CD4-positive, alpha-beta T cell (primary cell): ENCODE measurements at regions not wholly inside any gene's neighbourhood (a gene's known extent, or its start where the extent isn't known, plus 50 kb on each side); places are given as distances from the start of the nearest gene placed in this dataset.

Experiments used
- ATAC-seq: fragments of 200-7000 bp; cut with Tn5 transposase; one replicate; pipeline ENCODE4 v1.10.0; 2022; ENCODE audit warnings: mild to moderate bottlenecking; ENCODE audit not compliant: poor library complexity
- CTCF ChIA-PET: fragments of 350-600 bp; sonication (Branson Sonifier 250); formaldehyde crosslinking; loops from one replicate; lab custom pipeline; 2021; ENCODE audit warnings: antibody characterized with exemption, inconsistent platforms; lab: Charles Lee
- POLR2A ChIA-PET: fragments of 350-600 bp; sonication (Branson Sonifier 250); formaldehyde crosslinking; loops from one replicate; lab custom pipeline; 2021; ENCODE audit warnings: antibody characterized with exemption, inconsistent platforms; lab: Charles Lee
- DNase-seq, 14 experiments: peaks; one replicate each; pipeline ENCODE4 v3.0.0-alpha.2; 2013 to 2020; ENCODE audit warnings: mixed read lengths in 2 of 14
- H3K27ac ChIP-seq, 2 donors: one replicate each; pipeline versions ENCODE4 v1.5.1 to v1.7.0; 2013; ENCODE audit warnings: low read length in 2 of 2, low read depth in 1 of 2, mild to moderate bottlenecking in 1 of 2
- H3K27me3 ChIP-seq, 2 experiments: 1 replicate in 1 of 2; 2 replicates in 1 of 2; pipeline versions ENCODE4 v1.6.1 to v1.7.0; 2013; ENCODE audit warnings: low read length in 2 of 2, control low read depth in 1 of 2, mild to moderate bottlenecking in 1 of 2, moderate library complexity in 1 of 2; ENCODE audit not compliant: insufficient read depth in 2 of 2, control insufficient read depth in 1 of 2
- H3K36me3 ChIP-seq: one replicate; pipeline ENCODE4 v1.6.1; 2013; ENCODE audit warnings: low read length, control low read depth; ENCODE audit not compliant: insufficient read depth
- H3K4me1 ChIP-seq: one replicate; pipeline ENCODE4 v1.6.1; 2013; ENCODE audit warnings: low read length, control low read depth; ENCODE audit not compliant: insufficient read depth
- H3K4me3 ChIP-seq: one replicate; pipeline ENCODE4 v1.5.1; 2013; ENCODE audit warnings: mild to moderate bottlenecking, low read length, moderate library complexity
- H3K9me3 ChIP-seq, 2 experiments: 1 replicate in 1 of 2; 2 replicates in 1 of 2; pipeline versions ENCODE4 v1.6.1 to v1.7.0; 2013; ENCODE audit warnings: low read length in 2 of 2, mild to moderate bottlenecking in 2 of 2, control low read depth in 1 of 2, moderate library complexity in 1 of 2; ENCODE audit not compliant: control insufficient read depth in 1 of 2, insufficient read depth in 1 of 2
- H3K27ac Mint-ChIP-seq: one replicate; pipeline ENCODE4 v1.8.0; 2020; ENCODE audit warnings: mixed read lengths
- H3K27me3 Mint-ChIP-seq: one replicate; pipeline ENCODE4 v1.8.0; 2021; ENCODE audit warnings: mixed read lengths
- H3K36me3 Mint-ChIP-seq: one replicate; pipeline ENCODE4 v1.8.0; 2021; ENCODE audit warnings: low read depth, mixed read lengths
- H3K4me1 Mint-ChIP-seq: one replicate; pipeline ENCODE4 v1.8.0; 2021; ENCODE audit warnings: low read depth, mixed read lengths
- H3K4me3 Mint-ChIP-seq: one replicate; pipeline ENCODE4 v1.8.0; 2020; ENCODE audit warnings: mild to moderate bottlenecking, mixed read lengths
- H3K9me3 Mint-ChIP-seq: one replicate; pipeline ENCODE4 v1.8.0; 2020; ENCODE audit warnings: mixed read lengths
- intact Hi-C, 2 experiments: fragments of 100-400 bp; cut with DNase I in 1 of 2; cut with micrococcal nuclease in 1 of 2; formaldehyde crosslinking; loops; one replicate each; pipeline versions ENCODE4 v1.15.1 to v1.9.0; 2023 to 2025; cut with DNase I, micrococcal nuclease
- TF ChIP-seq, protein P1 (sequence below): fragments of 200-600 bp; IDR thresholded peaks from one replicate; pipeline ENCODE4 v1.8.0; 2022; ENCODE audit warnings: antibody characterized with exemption, mild to moderate bottlenecking

DNA sequence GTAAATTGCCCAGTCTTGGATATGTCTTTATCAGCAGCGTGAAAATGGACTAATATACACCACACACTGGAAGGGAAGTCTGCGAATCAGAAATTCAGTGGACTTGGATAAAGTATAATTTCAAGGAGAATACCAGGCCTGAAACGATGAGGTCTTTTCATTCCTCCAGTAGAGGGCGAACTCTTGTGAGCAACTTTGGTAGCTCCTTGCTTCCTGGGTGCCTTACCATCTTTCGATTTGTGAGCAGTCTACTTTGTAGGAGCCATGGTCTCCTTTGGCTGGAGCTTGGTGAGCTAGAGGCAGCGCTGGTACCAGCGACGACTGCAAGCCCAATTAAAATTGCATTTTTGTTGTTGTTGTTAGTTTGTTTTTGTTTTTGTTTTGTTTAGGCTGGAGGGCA lies 791.9 kb downstream of the FAT4 start:
- Histone ChIP-seq H3K36me3 (no peaks in the 10 kb centered on the region), H3K27me3 (no peaks in the 10 kb centered on the region), H3K4me3 (no peak overlapping the region), H3K27ac (no peak overlapping the region), H3K4me1 (no peaks in the 10 kb centered on the region), H3K9me3 (peaks cover 0 to 5% of the 10 kb centered on the region in 2 experiments)
- Mint-ChIP-seq H3K36me3 (no peaks in the 10 kb centered on the region), H3K4me1 (no peaks in the 10 kb centered on the region), H3K27me3 (no peaks in the 10 kb centered on the region), H3K4me3 (no peak overlapping the region), H3K9me3 (peaks cover 2% of the 10 kb centered on the region), H3K27ac (no peak overlapping the region)
- ChIA-PET CTCF (no interaction called here), POLR2A (no interaction called here)
- TF ChIP-seq, protein P1, sequence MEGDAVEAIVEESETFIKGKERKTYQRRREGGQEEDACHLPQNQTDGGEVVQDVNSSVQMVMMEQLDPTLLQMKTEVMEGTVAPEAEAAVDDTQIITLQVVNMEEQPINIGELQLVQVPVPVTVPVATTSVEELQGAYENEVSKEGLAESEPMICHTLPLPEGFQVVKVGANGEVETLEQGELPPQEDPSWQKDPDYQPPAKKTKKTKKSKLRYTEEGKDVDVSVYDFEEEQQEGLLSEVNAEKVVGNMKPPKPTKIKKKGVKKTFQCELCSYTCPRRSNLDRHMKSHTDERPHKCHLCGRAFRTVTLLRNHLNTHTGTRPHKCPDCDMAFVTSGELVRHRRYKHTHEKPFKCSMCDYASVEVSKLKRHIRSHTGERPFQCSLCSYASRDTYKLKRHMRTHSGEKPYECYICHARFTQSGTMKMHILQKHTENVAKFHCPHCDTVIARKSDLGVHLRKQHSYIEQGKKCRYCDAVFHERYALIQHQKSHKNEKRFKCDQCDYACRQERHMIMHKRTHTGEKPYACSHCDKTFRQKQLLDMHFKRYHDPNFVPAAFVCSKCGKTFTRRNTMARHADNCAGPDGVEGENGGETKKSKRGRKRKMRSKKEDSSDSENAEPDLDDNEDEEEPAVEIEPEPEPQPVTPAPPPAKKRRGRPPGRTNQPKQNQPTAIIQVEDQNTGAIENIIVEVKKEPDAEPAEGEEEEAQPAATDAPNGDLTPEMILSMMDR, result no peak
- DNase-seq (no peak), ATAC-seq (no peak)
- intact Hi-C loops, result no loop called here

DNA sequence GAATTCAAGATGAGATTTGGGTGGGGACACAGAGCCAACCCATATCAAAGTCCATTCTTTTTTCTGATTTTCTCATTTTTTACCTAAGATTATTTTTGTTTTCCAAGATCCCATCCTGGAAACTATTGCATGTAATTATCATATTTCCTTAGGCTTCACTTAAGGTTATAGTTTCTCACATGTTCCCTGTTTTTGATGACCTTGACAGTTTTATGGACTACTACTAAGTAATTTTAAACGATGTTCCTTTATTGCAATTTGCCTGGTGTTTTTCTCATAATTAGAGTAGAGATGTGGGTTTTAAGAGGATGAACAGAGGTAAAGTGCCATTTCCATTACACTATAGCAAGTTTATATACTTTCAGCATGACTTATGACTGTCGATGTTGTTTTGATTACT lies 795.1 kb downstream of the FAT4 start:
- no peaks in the 10 kb centered on the region for H3K27me3 Mint-ChIP-seq
- H3K27ac Mint-ChIP-seq, result no peak overlapping the region
- Histone ChIP-seq H3K36me3 (no peaks in the 10 kb centered on the region), H3K4me1 (no peaks in the 10 kb centered on the region), H3K4me3 (no peak overlapping the region), H3K9me3 (peaks cover 0 to 5% of the 10 kb centered on the region in 2 experiments), H3K27me3 (no peaks in the 10 kb centered on the region), H3K27ac (no peak overlapping the region)
- no peak for ATAC-seq
- no peak for DNase-seq
- ChIA-PET POLR2A (no interaction called here), CTCF (no interaction called here)
- TF ChIP-seq, protein P1, result no peak
- no peak overlapping the region for H3K4me3 Mint-ChIP-seq
- no peaks in the 10 kb centered on the region for H3K36me3 Mint-ChIP-seq
- H3K4me1 Mint-ChIP-seq, result no peaks in the 10 kb centered on the region
- H3K9me3 Mint-ChIP-seq, result peaks cover 9% of the 10 kb centered on the region
- intact Hi-C loops, result no loop called here

GRCh38 chr4:126113058-126113457 lies 798.3 kb downstream of the FAT4 start:
- no peak overlapping the region for H3K4me3 Mint-ChIP-seq
- CTCF ChIA-PET, result no interaction called here

More at GRCh38 chr4:126113058-126113457, 798.3 kb downstream of the FAT4 start:
- Histone ChIP-seq H3K4me1 (no peaks in the 10 kb centered on the region), H3K4me3 (no peak overlapping the region), H3K9me3 (no peaks in the 10 kb centered on the region), H3K36me3 (no peaks in the 10 kb centered on the region), H3K27me3 (no peaks in the 10 kb centered on the region), H3K27ac (no peak overlapping the region)
- intact Hi-C loops, result no loop called here
- TF ChIP-seq, protein P1, result no peak
- Mint-ChIP-seq H3K4me1 (no peaks in the 10 kb centered on the region), H3K36me3 (no peaks in the 10 kb centered on the region), H3K27me3 (no peaks in the 10 kb centered on the region), H3K9me3 (peaks cover 12% of the 10 kb centered on the region), H3K27ac (no peak overlapping the region)
- no peak for DNase-seq
- POLR2A ChIA-PET, result no interaction called here
- ATAC-seq, result no peak
